SKM-1 treated with dmso at 0.1 percent for 144 hours (cell line): ENCODE measurements at regions not wholly inside any gene's neighbourhood (a gene's known extent, or its start where the extent isn't known, plus 50 kb on each side); places are given as distances from the start of the nearest gene placed in this dataset.

Source experiments
- DNase-seq: peaks from one replicate; lab custom pipeline; 2025; ENCODE audit not compliant: unreplicated experiment; lab: John Stamatoyannopoulos, UW

- DNase-seq = no peak
Observed at GRCh38 chr13:78428646-78429045, 174.7 kb downstream of the POU4F1 start.

DNA sequence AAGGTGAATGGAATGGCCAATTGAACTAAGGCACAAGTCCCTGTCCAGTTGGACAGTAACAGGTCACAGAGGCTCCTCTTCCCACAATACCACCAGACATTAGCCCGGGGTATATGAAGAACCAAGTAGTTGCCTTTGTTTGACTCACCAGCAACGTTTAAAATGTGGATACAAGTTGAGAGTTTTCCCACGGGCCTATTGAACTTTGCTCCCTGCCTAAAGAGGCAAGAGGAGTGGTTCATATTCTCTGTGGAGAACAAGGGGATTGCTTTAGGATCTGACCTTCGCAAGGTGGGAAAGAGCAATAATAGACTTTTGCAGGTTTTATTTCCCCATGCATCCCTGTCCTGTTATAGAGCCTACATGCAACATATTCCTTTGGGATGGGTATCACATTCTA lies 177.2 kb downstream of the POU4F1 start:
- DNase-seq = no peak

DNA sequence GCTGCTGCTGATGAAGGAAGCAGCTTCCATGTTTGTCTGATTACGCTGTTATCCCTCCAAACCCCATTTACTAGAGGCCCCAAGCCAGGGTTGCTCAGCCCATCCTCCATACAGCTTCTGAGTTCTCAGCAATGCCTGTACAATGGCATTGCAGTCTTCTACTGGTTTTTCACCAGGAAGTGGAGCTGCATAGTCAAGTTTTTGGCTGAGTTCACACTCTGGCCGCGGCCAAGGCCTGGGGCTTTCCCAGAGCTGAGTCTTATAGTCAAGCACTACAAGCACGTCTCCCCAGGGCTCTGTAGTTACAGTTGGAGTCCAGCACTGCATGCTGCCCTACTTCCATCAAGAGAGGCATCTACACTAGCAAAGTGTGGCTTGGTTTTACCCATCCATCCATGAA lies 182.5 kb downstream of the POU4F1 start:
- DNase-seq = no peak

- DNase-seq = no peak
Observed at GRCh38 chr13:78413887-78414553, 189.3 kb downstream of the POU4F1 start.

- no peak for DNase-seq
Observed at GRCh38 chr13:78410847-78411246, 192.5 kb downstream of the POU4F1 start.

- no peak for DNase-seq
Observed at GRCh38 chr13:78410164-78410563, 193.2 kb downstream of the POU4F1 start.

GRCh38 chr13:78409172-78409571 lies 194.2 kb downstream of the POU4F1 start:
- no peak for DNase-seq

DNA sequence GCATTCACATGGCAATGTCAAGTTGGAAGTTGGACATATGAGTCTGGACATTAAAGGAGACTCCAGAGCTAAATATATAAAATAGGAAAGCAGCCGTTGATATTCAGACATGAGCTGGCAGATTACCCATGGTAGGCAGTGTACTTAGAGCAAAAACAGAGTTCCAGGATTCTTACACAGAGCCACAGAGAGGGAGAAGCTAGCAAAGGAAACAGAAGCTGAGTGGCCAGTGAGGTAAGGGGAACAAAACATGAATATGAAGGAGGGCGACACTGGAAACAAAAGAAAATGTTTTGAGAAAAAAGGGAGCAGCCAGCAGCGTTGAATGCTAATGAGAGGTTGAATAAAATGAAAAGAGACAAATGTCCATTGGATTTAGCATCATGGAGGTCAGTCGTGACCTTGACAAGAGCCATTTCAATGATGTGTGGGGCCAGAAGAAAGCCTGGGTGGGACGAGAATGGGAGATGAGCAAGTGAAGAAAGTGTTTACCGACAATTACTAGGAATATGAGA lies 198.4 kb downstream of the POU4F1 start:
- no peak for DNase-seq

- no peak for DNase-seq
Observed at GRCh38 chr13:78402708-78403400, 200.5 kb downstream of the POU4F1 start.

GRCh38 chr13:78401873-78402707 lies 201.3 kb downstream of the POU4F1 start:
- DNase-seq = no peak

DNA sequence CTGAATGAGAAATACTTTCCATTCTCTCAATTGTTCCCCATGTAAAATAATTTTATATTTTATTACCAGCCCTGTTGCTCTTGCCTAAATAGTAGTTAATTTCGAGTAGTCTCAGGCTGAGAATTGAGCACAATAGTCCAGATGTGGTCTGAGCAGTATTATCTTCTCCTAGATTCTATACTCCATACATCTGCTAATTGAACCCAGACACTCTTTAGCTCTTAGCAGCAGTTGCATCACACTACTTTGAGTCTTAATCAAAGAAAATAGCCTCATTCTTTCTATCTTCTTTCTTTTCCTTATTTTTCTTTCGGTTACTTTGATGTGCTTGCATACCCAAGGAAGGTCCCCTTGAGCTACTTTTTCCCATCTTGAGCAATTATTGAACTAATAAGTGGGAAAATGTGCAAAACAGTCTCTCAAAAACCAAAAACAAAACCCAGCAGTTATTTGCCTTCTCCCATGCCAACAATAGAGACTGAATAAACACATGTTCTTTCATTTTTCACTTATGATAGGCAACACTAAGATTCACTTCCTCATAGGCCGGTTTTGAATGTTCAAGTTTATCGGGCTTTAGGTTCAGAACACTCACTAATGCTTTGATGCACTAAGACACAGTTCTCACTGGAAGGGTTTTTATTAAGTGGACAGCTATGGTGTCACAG lies 204.5 kb downstream of the POU4F1 start:
- no peak for DNase-seq

GRCh38 chr13:78393286-78394142 lies 209.8 kb downstream of the POU4F1 start:
- DNase-seq = no peak

GRCh38 chr13:78383899-78384298 lies 219.5 kb downstream of the POU4F1 start:
- no peak for DNase-seq

GRCh38 chr13:78383071-78383484 lies 220.3 kb downstream of the POU4F1 start:
- no peak for DNase-seq

- no peak for DNase-seq
Observed at GRCh38 chr13:78382491-78382890, 220.9 kb downstream of the POU4F1 start.

DNA sequence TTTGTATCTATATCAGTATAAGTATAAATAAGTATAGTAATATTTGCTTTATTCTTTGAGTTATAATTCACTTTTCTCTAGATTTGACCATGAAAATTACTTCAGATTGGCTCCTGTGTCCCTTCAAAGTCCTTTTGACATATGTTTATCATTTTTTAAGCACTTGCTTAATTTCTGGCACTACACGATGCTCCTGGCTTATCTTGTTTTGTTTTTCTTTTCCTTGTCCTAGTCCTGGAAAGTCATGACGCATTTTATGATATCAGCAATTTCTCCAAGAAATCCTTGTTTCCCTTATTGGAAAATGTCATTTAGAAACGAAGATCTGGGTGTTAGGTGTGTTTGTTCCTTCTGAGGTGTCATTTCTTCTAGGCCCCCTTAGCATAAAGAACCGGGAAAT lies 226.5 kb downstream of the POU4F1 start:
- DNase-seq = no peak

DNA sequence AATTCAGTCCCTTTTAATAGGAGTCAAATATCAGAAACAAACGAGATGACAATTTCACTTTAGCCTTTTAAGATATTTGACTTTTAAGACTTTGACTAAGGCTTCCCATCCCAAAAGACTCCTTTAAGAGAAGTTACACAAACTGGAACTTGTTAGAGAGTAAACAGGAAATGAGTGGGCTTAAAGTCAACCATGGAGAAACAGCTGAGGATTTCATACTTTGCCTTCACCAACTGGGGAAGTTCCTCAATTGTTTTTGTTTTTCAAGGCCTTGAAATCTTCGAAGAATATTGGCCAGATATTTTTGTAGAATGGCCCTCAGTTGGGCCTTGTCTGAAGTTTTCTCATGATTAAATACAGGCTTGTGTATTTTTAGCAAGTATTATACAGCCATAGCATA lies 227.3 kb downstream of the POU4F1 start:
- no peak for DNase-seq

- DNase-seq = no peak
Observed at GRCh38 chr13:78372581-78372980, 230.8 kb downstream of the POU4F1 start.

DNA sequence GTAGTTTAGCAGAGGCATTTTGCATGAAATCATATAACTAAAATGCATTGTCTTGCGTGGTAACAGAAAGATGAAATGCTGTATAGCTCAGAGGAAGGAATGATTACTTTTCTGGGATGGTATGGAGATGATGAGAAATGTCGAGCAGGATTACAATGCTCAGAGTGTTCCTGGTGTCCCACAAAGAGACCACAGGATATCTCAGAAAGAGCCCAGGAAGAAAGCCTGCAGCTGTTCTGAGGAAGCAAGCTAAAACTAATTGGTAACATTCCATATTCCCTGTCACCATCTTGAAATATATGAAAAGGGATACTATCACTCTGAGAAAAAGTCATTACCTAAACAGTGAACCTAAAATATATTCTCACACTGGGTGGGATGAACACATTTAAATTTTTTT lies 233.1 kb downstream of the POU4F1 start:
- DNase-seq = no peak

- no peak for DNase-seq
Observed at GRCh38 chr13:78364711-78365110, 238.6 kb downstream of the POU4F1 start.
